NCI-H2029 (cell line): ENCODE measurements at regions not wholly inside any gene's neighbourhood (a gene's known extent, or its start where the extent isn't known, plus 50 kb on each side); places are given as distances from the start of the nearest gene placed in this dataset.

Experiments
- DNase-seq: peaks from one replicate; lab custom pipeline; 2025; lab: John Stamatoyannopoulos, UW

DNA sequence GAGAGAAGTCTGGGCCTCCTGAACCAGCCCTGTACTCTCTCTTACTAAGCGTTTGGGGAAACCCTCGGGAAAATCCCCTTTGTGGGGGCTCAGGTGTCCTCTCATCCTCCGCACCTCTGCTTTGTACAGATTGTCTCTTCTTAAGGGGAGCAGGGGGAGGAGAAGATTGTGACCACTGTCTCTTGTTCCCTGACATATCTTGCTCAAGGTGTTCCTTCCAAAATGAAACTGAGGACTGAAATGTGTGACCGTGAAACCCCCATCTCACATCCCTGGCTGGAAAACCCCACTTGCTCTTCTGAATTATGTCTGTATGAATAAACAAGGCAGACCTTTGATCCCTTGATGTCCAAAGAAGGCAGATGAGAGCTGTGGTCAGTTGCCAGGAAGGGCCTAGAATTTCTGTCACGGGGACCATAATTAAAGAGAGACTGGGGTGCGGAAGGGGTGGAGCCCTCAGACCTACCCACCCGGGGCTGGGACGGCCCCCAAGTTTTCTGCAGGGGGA is 369.8 kb downstream of the AACS start:
- no peak for DNase-seq

DNA sequence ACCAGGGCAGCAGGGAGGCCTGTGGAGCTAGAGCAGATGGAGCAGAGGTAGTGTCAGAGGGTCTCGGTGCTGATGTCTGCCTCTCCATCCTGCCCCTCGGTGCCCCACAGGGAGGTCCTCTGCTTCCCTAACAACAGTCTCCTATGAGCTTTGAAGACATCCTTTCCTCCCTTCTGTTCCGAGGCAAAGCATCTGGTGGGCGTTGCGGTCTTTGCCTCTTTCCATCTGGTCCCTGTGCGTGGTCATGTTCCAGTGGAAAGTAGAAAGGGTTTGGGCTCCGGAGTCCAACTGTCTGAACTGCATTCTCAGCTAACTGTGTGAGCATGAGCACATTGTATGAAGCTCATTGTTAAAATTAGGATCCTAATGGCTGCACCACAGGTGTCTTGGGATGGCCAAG is 370.6 kb downstream of the AACS start:
- DNase-seq = no peak

DNA sequence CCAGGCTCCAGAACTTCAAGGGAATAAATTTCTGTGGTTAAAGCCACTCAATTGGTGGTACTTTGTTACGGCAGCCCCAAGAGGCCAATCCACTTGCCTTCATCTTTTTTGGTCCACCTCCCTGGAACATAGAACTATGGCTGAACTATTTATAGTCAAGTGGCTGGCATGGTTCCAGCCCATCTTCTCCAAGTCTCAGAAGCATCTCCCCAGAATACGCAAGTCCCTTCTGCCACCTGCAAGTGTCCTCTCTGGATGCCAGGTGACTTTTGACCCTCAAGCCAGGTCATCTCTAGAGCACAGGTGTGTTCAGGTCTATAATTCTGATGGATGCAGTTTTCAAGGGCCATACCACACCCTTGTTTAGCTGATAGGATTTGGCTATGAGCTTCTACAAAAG is 371.5 kb downstream of the AACS start:
- DNase-seq = no peak

DNA sequence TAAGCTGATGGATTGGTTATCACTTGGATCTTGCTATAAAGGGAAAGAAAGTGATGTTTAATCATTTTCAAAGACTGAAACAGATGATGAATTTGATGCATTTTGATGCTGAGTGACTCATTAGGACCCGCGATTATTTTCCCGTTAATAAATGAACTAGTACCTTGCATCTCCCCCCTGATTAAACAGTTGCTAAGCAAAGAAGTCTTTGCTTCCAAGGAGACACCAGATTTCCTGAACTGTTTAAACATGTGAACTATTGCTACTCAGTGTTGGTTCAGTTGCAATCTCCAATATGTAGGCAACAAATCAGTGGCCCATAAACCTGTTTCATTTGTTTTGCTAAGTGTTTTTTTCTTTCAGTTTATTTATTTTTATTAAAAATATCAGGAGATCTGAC is 375.2 kb downstream of the AACS start:
- DNase-seq = no peak

DNA sequence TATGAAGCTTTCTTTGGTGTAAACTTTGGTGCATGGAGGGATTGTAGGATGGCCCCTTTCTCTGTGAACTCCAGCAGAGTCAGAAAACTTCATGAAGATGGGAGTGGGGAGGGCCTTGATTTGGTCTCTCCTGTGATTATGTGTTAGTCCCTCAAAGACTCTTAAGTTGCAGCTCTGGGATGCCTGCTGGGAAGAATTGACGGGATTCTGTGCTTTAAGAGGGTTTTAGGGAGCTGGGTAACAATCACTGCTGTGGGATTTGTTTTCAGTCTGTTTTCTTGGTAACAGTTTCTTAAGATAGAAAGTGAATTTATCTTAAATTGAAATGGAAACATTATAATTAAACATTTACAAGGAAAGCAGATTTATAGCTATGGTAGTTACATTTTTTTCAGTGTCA is 378.1 kb downstream of the AACS start:
- no peak for DNase-seq

DNA sequence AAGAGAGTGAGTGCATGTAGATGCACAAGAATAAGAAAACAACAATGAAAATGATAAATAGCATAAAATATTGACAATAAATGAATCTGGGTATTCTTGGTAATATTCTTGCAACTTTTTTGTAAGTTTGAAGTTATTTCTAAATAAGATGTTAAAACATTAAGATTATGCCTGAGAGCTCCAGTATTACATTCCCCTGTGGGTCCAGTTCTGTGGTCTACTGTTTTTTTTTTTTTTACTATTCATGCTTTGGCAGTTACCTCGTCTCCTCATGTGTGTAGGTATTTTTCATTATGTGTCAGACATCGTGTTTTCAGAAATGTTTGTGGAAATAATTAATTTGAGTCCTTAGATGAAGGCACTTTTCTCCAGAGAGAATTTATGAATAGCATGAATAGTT is 386.2 kb downstream of the AACS start:
- no peak for DNase-seq

DNA sequence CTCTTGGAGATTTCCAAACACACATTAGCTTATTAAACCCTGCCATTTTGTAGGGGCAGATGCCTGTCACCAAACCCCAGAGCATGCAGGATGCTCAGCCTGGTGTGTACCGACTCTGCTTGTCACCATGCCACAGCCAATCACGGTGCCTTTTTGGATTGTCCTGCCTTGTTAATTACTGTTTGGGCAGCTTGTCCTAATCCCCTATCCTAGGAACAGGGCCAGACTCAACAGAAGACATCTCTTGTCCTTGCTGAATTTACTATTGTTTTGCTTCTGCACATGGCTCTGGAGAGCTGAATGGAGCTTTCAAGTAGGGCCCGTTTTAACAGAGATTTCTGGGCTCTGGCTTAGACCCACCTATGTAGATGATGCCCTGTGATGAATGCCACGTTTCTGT is 388.5 kb downstream of the AACS start:
- no peak for DNase-seq

DNA sequence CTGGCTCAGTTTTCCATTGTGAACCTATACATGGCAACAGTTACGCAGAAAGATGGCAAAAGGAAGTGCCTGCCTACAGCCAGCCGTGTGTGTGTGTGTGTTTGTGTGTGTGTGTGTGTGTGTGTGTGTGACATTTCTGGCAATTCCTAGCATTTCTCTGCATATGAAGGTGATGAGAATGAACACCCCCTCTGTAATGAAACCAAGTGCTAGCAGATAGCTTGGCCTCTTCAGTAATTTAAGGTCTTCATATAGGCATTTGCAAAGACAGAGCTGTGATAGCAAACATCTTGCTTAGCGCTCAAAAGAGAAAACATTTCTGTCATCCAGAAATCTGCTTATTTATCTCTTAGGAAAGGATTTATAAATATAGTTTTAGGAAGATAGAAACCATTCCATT is 389.1 kb downstream of the AACS start:
- DNase-seq = no peak

DNA sequence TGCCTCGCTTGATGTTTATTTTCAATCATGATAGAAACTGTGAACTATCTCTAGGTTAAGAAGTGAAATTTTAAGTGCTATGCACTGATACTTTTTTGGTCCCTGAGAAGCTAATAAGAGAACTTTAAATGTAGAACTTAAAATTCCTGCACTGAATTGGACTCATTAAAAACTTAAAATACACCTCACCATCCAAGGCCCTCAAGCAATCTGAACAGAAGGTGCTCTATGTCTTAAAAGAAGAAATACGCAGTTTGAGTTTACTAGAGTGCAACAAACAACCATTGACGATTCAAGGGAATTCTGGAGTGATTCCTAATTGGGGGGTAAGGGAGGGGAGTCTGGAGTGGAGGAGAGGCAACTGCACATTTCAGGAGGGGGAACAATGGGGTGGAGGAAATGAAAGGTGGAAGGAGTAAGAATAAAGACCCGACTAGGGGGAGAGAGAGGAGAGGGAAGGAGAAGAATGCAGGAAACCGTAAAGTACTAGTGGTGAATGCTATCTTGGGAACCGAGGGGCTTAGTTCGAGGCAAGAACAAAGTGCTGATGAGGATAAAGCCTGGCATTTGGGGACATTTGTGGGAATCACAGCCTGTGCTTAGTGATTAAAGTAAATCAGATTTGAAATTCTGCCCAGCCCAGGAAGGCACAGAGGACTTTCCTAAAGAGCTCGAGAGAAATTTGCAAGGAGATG is 389.7 kb downstream of the AACS start:
- DNase-seq = no peak

DNA sequence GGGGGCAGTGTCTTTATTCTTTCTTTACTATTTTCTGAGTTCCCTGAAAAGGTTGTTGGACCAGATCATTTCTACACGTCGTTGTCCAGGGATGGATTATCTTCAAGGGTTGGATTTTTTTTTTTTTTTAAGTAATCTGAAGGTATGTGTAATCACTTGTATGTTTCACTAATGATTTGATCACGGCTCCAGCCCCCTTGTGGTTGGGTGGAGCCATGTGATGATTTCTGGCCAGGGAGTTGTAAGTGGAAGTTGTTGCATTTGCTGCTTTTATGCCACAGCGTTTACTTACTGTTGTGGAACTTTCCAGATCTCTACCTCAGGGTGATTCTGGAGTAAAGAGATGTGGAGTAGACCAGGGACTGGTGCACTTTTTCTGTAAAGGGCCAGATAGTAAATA is 390.3 kb downstream of the AACS start:
- DNase-seq = no peak

DNA sequence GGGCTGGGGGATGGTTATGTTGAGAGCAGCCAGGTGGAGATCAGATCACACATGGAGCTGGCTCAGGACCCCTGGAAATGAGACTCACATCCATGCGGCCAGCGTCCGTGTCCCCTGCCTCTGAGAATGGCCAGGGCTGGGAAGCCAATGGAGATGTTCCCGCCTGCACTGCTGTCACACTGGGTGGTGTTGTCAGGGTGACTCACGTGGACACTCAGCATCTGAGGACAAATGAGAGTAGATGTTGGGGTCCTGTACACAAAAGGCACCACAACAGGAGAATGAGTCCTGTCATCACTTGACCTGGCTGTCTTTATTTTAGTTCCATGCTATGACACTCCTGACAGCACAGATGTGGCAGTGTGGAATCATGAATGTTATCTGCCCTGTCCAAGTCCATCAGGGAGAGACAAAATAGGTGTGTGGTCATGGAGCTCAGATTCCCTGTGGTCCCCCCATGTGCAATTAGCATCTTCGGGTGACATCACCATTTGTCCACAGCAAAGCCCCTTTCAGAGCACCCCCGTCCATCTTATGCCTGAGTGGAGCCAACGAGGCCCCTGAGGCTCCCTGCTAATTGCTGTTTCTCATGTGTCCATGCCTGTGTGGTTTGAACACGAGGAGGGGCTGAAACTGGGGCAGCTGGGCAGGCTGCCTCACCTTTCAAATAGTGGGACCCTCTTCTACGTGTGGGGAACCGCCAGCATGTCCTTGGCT is 393.5 kb downstream of the AACS start:
- no peak for DNase-seq

DNA sequence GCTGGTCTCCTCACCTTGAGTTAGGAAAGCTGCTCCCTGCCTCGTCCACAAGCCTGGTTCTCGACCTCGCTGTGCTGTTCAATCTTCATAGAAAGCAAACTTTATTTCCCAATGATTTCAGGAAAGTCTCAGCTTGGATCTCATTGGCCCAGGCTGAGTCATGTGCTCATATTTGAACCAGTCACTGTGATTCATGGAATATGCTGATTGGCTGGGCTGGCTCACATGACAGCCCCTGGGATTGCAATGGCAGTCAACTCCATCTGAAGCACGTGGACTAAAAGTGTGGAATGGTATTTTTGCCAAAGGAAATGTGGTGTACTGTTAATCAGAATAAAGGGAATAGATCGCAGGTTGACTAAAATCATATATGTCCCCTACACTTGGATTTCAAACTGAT is 396.6 kb downstream of the AACS start:
- DNase-seq = no peak

DNA sequence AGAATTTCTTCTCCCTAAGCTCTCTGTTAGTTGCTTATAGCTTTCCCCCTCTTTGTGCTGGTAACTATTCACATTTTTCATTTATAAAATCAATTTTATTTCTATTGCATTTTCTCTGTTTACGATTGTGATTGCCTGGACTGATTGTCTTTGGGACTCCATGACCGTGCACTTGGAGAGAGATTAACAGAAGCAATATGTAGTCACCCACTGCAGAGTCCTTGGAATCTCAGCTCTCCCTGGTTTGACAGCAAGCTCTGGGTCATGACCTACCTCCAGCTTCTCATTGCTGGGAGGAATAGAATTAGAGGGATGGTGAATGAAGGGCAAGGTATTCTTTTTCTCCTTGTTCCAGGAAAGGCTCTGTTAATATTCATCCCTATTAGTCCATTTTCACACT is 398.2 kb downstream of the AACS start:
- no peak for DNase-seq

DNA sequence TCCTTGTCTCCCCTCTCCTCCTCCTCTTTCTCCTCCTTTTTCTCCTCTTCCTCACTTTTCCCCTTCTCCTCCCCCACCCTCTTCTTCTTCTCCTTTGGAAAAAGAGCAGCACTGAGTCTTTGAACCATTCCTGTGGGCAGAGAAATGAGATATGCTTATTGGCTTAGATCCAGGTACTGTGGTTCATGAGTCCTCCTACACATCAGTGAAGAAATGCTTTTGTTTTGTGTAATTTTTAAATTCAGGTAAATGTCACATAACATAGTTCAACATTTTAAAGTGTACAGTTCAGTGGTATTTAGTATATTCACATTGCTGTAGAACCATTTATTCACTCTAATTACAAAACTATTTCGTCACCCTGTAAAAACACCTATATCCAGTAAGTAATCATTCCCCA is 402.1 kb downstream of the AACS start:
- DNase-seq = no peak

DNA sequence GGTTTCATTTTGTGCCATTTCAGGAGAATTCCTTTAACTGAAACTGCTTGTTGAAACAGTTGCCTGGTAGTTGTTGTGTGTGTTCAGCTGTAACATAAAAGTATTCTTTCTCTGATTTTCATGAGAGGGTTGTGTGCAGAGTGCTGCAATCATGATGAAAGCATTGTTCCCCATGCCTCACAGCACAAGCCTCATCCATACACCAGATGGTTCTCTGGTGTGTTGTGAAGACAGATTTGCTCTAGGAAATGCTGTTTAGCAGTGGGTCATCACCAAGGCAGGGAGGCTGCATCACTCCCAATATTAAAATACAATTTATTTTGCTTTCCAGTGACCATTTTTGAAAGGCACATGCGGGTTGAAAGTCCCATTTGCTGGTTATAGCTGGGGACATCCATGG is 404.4 kb downstream of the AACS start:
- DNase-seq = no peak

DNA sequence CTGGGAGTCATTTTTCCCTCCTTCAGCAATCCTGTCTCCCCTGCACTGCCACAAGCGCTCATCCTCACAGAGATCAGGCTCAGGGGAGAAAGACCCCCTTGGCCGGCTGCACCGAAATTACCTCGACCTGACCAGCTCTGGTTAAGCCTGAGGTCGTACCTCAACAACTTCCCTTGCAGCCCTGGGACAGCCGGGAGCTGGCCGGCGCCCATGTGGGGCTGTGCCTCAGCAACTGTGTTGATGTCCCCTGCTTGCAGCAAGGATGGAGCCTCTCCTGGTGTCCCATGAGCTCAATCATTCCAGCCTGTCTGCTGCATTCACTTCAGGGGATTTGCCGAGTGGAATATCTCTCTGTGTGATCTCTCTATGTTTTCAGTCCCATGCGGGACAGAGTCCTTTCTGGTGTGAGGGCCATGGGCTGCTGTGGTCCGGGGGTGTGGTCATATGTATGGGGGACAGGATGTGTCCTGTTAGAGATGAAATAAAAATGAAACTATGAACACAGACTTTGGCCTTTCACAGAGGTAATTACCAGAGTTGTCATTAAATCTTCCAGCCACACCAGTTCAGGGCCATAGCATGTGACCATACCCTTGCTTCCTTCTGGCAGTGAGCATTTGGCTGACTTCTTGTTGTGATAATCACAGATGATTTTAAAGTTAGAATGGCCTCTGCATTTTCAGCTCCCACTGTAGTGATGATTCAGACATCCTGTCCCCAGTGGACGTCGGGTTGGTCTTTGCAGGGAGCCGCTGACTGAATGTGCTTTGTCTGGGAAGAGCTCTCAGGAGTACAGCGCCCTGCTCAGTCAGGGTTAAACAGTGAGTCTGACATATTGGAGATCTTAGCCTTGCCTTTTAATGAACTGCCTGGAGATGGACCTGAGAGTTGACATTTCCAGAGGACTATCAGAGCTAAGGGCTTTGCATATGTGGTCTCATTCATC is 405.9 kb downstream of the AACS start:
- DNase-seq = no peak

DNA sequence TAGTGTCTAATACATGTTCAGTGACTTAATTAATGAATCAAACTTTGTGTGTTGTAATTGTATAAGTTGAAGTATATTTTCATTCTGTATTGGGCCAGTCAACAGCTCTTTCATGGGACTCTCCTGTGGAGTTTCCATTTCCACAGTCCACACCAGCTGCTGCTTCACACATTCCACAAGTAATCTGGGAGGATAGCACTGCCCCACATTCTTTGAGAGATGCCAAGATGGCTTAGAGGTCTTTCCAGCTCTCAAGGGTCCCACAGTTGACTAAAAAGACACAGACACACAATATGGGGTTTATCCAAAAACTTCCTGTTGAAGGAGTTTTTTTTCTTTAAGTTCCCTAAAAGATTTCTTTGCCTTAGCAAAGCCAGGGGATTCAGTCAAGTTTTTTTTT is 408.3 kb downstream of the AACS start:
- DNase-seq = no peak

DNA sequence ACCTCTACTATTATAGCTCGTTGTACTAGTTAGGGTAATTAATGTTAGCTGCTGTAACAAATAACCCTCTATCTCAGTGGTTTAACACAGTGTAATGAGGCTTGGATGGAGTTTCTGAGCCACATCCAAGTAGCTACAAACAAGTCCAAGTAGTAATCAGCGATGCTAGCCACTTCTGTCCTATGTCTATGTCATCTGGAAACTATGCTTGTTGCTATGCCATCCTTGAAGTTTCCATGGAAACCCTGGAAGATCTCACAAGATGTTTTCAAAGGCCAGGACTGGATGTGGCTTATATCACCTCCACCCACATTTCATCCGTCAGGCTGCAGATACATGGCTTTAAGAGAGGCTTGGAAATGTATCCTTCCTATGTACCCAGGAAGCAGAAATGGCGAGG is 422.1 kb downstream of the AACS start:
- no peak for DNase-seq

DNA sequence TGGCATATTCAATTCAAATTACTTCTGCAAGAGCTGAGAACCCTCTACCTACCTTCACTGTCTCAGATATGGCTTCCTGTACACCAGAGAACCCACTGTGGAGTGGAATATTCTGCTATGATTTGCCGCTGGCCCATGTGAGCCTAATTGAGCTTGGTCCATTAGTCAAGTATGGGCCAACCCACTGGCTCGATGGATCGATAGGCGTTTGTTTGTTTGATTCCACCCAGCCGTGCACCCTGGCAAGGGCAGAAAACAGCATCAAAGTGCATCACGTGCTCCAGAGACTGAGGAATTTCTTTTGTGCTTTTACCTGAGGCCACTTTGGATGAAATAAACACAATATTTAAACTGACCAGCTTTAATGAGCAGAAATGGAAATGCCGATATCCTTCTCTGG is 426.3 kb downstream of the AACS start:
- DNase-seq = no peak

DNA sequence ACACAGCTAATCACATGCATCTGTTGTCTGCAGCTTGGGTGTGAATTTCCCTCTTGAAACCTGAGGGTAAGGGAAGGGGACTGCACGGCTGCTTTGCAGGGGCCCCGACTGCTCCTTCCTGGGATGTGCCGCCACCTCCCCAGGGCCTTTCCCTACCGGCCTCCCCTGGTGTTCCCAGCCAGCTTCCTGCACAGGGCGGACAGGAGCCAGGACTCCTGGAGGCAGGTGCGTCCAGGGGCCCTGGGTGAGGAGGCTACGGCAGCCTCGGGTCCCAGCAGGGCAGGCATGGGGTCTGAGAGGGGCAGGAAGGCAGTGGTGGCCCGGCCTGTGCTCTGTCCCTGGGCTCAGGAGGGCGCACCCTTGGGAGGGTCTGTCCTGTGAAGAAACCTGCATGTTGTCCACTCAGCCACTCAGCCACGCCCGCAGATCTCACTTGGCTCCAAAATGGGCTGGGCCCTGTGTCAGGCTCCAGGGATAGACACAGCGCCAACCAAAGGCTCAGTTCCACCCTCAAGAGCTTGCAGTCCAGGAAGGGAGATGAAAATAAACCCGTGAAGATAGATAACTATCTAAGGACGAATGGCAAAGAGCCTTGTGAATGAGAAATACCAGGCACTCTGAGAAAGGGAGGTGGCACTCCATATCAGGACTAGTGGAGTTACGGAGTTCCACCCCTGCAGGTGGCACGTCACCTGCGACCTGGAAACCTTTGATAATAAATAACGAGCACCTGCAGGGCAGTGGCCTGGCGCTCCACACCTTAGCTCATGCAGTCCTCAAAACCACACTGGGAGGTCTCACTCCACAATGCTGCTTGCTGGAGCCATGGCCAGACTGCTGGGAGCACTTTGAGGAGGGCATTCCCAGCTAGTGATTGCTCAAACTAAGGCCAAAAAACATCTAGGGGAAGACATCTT is 427.4 kb downstream of the AACS start:
- DNase-seq = no peak

DNA sequence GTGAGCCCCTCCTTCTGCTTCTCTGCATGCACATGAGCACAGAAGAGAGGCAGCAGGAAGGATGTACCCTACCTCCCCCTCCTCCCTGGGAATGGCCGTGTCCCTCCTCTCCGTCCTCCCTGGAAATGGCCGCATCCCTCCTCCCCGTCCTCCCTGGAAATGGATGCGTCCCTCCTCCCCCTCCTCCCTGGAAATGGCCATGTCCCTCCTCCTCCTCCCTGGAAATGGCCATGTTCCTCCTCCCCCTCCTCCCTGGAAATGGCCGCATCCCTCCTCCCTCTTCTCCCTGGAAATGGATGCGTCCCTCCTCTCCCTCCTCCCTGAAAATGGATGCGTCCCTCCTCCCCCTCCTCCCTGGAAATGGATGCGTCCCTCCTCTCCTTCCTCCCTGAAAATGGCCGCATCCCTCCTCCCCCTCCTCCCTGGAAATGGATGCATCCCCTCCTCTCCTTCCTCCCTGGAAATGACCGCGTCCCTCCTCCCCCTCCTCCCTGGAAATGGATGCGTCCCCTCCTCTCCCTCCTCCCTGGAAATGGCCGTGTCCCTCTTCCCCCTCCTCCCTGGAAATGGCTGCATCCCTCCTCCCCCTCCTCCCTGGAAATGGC is 428.6 kb downstream of the AACS start:
- DNase-seq = no peak
